ENCODE measurements at regions not wholly inside any gene's neighbourhood (a gene's known extent, or its start where the extent isn't known, plus 50 kb on each side); places are given as distances from the start of the nearest gene placed in this dataset.

DNA sequence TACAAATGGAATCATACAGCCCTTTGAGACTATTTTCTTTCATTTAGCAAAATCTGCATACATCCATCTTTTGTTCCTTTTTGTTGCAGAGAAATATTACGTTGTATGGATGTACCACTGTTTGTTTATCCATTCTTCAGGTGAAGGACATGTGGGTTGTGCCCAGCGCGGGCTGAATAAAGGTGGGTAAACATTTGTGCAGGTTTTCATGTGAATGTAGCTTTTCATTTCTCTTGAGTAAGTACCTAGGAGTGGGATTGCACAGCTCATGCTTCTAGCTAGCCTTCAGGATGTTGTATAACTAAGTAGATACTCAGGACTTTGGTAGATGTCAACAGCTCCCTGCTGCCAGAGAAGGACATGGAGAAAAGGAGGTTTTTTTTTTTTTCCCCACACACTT lies 50.6 kb upstream of the SPRED2 start (continued):
- TF ChIP-seq MYC (CRISPR knock-in tag; IDR thresholded peaks at IDR 0.05; ENCODE audit: borderline replicate concordance) (no peak), ZSCAN9 (CRISPR knock-in tag; IDR thresholded peaks at IDR 0.05; ENCODE audit: borderline replicate concordance) (no peak; the same call in 1 of the 2 replicates), YEATS2 (CRISPR knock-in tag; IDR thresholded peaks at IDR 0.05; ENCODE audit: borderline replicate concordance) (no peak), RARA (CRISPR knock-in tag; IDR thresholded peaks at IDR 0.05) (peak; percentile 71), TBX2 (CRISPR knock-in tag; IDR thresholded peaks at IDR 0.05; ENCODE audit: borderline replicate concordance) (peak; percentile 44; the same call in 1 of the 2 replicates), NFE2L1 (CRISPR knock-in tag; IDR thresholded peaks at IDR 0.05; ENCODE audit: borderline replicate concordance) (no peak), NONO (IDR thresholded peaks at IDR 0.05) (no peak), NONO (CRISPR knock-in tag; conservative IDR thresholded peaks at IDR 0.05) (no peak; the same call in 1 of the 2 replicates), CEBPG (CRISPR knock-in tag; IDR thresholded peaks at IDR 0.05) (peak; percentile 77), ZBTB21 (CRISPR knock-in tag; IDR thresholded peaks at IDR 0.05) (no peak)
- TF ChIP-seq, protein P1, sequence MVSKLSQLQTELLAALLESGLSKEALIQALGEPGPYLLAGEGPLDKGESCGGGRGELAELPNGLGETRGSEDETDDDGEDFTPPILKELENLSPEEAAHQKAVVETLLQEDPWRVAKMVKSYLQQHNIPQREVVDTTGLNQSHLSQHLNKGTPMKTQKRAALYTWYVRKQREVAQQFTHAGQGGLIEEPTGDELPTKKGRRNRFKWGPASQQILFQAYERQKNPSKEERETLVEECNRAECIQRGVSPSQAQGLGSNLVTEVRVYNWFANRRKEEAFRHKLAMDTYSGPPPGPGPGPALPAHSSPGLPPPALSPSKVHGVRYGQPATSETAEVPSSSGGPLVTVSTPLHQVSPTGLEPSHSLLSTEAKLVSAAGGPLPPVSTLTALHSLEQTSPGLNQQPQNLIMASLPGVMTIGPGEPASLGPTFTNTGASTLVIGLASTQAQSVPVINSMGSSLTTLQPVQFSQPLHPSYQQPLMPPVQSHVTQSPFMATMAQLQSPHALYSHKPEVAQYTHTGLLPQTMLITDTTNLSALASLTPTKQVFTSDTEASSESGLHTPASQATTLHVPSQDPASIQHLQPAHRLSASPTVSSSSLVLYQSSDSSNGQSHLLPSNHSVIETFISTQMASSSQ (IDR thresholded peaks at IDR 0.05; ENCODE audit: low read depth), result no peak
- TF ChIP-seq, protein P1 (CRISPR knock-in tag; IDR thresholded peaks at IDR 0.05; ENCODE audit: borderline replicate concordance), result no peak; the same call in 1 of the 2 replicates
- TF ChIP-seq, protein P2, sequence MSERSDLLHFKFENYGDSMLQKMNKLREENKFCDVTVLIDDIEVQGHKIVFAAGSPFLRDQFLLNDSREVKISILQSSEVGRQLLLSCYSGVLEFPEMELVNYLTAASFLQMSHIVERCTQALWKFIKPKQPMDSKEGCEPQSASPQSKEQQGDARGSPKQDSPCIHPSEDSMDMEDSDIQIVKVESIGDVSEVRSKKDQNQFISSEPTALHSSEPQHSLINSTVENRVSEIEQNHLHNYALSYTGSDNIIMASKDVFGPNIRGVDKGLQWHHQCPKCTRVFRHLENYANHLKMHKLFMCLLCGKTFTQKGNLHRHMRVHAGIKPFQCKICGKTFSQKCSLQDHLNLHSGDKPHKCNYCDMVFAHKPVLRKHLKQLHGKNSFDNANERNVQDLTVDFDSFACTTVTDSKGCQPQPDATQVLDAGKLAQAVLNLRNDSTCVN (CRISPR knock-in tag; IDR thresholded peaks at IDR 0.05; ENCODE audit: borderline replicate concordance), result no peak
- TF ChIP-seq, protein P3, sequence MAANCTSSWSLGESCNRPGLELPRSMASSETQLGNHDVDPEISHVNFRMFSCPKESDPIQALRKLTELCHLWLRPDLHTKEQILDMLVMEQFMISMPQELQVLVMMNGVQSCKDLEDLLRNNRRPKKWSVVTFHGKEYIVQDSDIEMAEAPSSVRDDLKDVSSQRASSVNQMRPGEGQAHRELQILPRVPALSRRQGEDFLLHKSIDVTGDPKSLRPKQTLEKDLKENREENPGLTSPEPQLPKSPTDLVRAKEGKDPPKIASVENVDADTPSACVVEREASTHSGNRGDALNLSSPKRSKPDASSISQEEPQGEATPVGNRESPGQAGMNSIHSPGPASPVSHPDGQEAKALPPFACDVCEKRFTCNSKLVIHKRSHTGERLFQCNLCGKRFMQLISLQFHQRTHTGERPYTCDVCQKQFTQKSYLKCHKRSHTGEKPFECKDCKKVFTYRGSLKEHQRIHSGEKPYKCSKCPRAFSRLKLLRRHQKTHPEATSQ (CRISPR knock-in tag; IDR thresholded peaks at IDR 0.05; ENCODE audit: borderline replicate concordance), result no peak
- TF ChIP-seq, protein P4, sequence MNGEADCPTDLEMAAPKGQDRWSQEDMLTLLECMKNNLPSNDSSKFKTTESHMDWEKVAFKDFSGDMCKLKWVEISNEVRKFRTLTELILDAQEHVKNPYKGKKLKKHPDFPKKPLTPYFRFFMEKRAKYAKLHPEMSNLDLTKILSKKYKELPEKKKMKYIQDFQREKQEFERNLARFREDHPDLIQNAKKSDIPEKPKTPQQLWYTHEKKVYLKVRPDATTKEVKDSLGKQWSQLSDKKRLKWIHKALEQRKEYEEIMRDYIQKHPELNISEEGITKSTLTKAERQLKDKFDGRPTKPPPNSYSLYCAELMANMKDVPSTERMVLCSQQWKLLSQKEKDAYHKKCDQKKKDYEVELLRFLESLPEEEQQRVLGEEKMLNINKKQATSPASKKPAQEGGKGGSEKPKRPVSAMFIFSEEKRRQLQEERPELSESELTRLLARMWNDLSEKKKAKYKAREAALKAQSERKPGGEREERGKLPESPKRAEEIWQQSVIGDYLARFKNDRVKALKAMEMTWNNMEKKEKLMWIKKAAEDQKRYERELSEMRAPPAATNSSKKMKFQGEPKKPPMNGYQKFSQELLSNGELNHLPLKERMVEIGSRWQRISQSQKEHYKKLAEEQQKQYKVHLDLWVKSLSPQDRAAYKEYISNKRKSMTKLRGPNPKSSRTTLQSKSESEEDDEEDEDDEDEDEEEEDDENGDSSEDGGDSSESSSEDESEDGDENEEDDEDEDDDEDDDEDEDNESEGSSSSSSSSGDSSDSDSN (CRISPR knock-in tag; IDR thresholded peaks at IDR 0.05), result no peak
- TF ChIP-seq, protein P5, sequence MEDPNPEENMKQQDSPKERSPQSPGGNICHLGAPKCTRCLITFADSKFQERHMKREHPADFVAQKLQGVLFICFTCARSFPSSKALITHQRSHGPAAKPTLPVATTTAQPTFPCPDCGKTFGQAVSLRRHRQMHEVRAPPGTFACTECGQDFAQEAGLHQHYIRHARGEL (CRISPR knock-in tag; IDR thresholded peaks at IDR 0.05), result no peak
- TF ChIP-seq, protein P6, sequence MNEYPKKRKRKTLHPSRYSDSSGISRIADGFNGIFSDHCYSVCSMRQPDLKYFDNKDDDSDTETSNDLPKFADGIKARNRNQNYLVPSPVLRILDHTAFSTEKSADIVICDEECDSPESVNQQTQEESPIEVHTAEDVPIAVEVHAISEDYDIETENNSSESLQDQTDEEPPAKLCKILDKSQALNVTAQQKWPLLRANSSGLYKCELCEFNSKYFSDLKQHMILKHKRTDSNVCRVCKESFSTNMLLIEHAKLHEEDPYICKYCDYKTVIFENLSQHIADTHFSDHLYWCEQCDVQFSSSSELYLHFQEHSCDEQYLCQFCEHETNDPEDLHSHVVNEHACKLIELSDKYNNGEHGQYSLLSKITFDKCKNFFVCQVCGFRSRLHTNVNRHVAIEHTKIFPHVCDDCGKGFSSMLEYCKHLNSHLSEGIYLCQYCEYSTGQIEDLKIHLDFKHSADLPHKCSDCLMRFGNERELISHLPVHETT (CRISPR knock-in tag; conservative IDR thresholded peaks at IDR 0.05), result no peak
- TF ChIP-seq, protein P7, sequence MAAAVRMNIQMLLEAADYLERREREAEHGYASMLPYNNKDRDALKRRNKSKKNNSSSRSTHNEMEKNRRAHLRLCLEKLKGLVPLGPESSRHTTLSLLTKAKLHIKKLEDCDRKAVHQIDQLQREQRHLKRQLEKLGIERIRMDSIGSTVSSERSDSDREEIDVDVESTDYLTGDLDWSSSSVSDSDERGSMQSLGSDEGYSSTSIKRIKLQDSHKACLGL (CRISPR knock-in tag; IDR thresholded peaks at IDR 0.05), result no peak
- TF ChIP-seq, protein P8, sequence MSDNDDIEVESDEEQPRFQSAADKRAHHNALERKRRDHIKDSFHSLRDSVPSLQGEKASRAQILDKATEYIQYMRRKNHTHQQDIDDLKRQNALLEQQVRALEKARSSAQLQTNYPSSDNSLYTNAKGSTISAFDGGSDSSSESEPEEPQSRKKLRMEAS (IDR thresholded peaks at IDR 0.05), result peak; percentile 36; the same call in 1 of the 2 replicates
